ENCODE measurements at regions not wholly inside any gene's neighbourhood (a gene's known extent, or its start where the extent isn't known, plus 50 kb on each side); places are given as distances from the start of the nearest gene placed in this dataset.

GRCh38 chr13:63636316-63636993 is 2220.8 kb upstream of the PCDH20 start (continued):
- no peak for TF ChIP-seq ZBTB33 (IDR thresholded peaks at IDR 0.05)
- no peak for TF ChIP-seq MAX (IDR thresholded peaks at IDR 0.05; ENCODE audit: low read depth, low read length)
- TF ChIP-seq PRDM15 (CRISPR knock-in tag; IDR thresholded peaks at IDR 0.05), result no peak

GRCh38 chr13:63632321-63632720 is 2216.7 kb upstream of the PCDH20 start:
- CTCF ChIA-PET, result interaction anchor here (0.6 kb wide), 1 partner anchor 1997 kb away, joined by 3 read pairs; no protein-coding TSS in a partner anchor
- Histone ChIP-seq H3K9me3 (replicated peaks; ENCODE audit: control insufficient read depth, insufficient read depth, low read length) (no peaks in the 10 kb centered on the region), H3K79me2 (ENCODE audit: control insufficient read depth, insufficient read depth, low read length) (no peaks in the 10 kb centered on the region), H3K36me3 (ENCODE audit: control insufficient read depth in 2 of 2, insufficient read depth in 2 of 2, low read length in 1 of 2) (no peaks in the 10 kb centered on the region), H3K4me3 (no peak overlapping the region), H3K4me1 (ENCODE audit: control insufficient read depth, insufficient read depth, low read length) (no peaks in the 10 kb centered on the region), H3K4me2 (ENCODE audit: control insufficient read depth, insufficient read depth) (no peak overlapping the region), H3K27ac (ENCODE audit: control insufficient read depth, insufficient read depth) (no peak overlapping the region), H3K9ac (ENCODE audit: control insufficient read depth, insufficient read depth, low read length) (no peak overlapping the region), H4K20me1 (ENCODE audit: control insufficient read depth, insufficient read depth) (no peaks in the 10 kb centered on the region), H3K27me3 (replicated peaks in 1 of 2; ENCODE audit: control insufficient read depth in 2 of 2, insufficient read depth in 2 of 2, low read length in 1 of 2) (no peaks in the 10 kb centered on the region), H2AFZ (ENCODE audit: control insufficient read depth, low read depth, low read length) (no peak overlapping the region)
- ATAC-seq (no peak), DNase-seq (ENCODE audit: low read depth, low spot score) (no peak), FAIRE-seq (no peak)
- RAD21 ChIA-PET (ENCODE audit: unreplicated experiment), result no interaction called here
- 0% methylated on average over 3 of the region's 3 CpGs for WGBS (ENCODE audit: insufficient coverage, insufficient replicate concordance, low lambda C conversion rate, missing lambda C conversion rate)
- no TSS peak for BruUV-seq (replicated peaks)
- SMC1A ChIA-PET (ENCODE audit: uncharacterized antibody, unreplicated experiment), result interaction anchor here (0.5 to 1.0 kb wide), 3 partner anchors 12 to 17 kb away, joined by 3 read pairs; no protein-coding TSS in a partner anchor
- POLR2A ChIA-PET, result no interaction called here
- intact Hi-C loops (cut with micrococcal nuclease; ENCODE audit: unreplicated experiment), result no loop called here
- in situ Hi-C loops (cut with MboI), result no loop called here
- TF ChIP-seq TBL1XR1 (IDR thresholded peaks at IDR 0.05; ENCODE audit: low read depth, low read length), result no peak
- TF ChIP-seq ZNF622 (IDR thresholded peaks at IDR 0.05), result no peak
- TF ChIP-seq NFYA (IDR thresholded peaks at IDR 0.05; ENCODE audit: borderline replicate concordance, low read depth, low read length), result no peak
- no peak for TF ChIP-seq MYC (IDR thresholded peaks at IDR 0.05; ENCODE audit: insufficient read depth, insufficient read length, insufficient replicate concordance, low read length, severe bottlenecking)
- no peak for TF ChIP-seq CEBPZ (IDR thresholded peaks at IDR 0.05; ENCODE audit: low read depth, low read length)
- no peak for TF ChIP-seq E4F1 (IDR thresholded peaks at IDR 0.05; ENCODE audit: borderline replicate concordance, partially characterized antibody)
